K562 (cell line): ENCODE measurements at regions not wholly inside any gene's neighbourhood (a gene's known extent, or its start where the extent isn't known, plus 50 kb on each side); places are given as distances from the start of the nearest gene placed in this dataset.

Experiments
- ATAC-seq: fragments of 200-7000 bp; cut with Tn5 transposase; 3 replicates; pipeline ENCODE4 v1.9.1; 2020; ENCODE audit warnings: moderate library complexity
- BruUV-seq: library from RNA; stranded (reverse); fragments of 400-500 nt; replicated peaks from 2 replicates; lab custom pipeline; 2021; lab: Mats Ljungman, UMichigan
- CTCF ChIA-PET: fragments of 300-600 bp; formaldehyde crosslinking; extraction: SDS; loops from one replicate; lab custom pipeline; 2021; ENCODE audit warnings: low intra/inter-chr PET ratio; lab: Yijun Ruan, JAX
- POLR2A ChIA-PET: fragments of 300-600, 350-650 bp; sonication (Branson Sonifier 250); formaldehyde crosslinking; extraction: SDS; loops from one replicate; lab custom pipeline; 2021; ENCODE audit warnings: antibody characterized with exemption, inconsistent platforms; lab: Yijun Ruan, JAX
- DNase-seq, 4 experiments: peaks; one replicate each; pipeline versions ENCODE4 v3.0.0 to v3.0.0-alpha.2; 2011 to 2018; ENCODE audit warnings: low spot score in 3 of 4, mixed read lengths in 3 of 4; ENCODE audit errors: extremely low read depth in 1 of 4
- FAIRE-seq: peaks from 2 replicates; lab custom pipeline; 2011; peaks lifted over from hg19 to GRCh38; lab: Jason Lieb, UNC
- H2AFZ ChIP-seq: 2 replicates; pipeline ENCODE4 v1.6.0; 2011; ENCODE audit warnings: low read depth, low read length, control low read depth, inconsistent platforms
- H3K27ac ChIP-seq: fragments of 200-600 bp; 3 replicates; pipeline ENCODE4 v1.8.0; 2011; ENCODE audit warnings: low read depth, mild to moderate bottlenecking, control low read depth, inconsistent platforms, low read length, moderate library complexity, mixed read lengths; ENCODE audit errors: extremely low read depth
- H3K27me3 ChIP-seq, 2 experiments: fragments of 300-600 bp in 1 of 2; 2 replicates in 1 of 2; 3 replicates in 1 of 2; pipeline versions ENCODE4 v1.6.0 to v1.8.0; 2011; ENCODE audit warnings: inconsistent platforms in 2 of 2, low read length in 2 of 2, mild to moderate bottlenecking in 1 of 2, mixed read lengths in 1 of 2, moderate library complexity in 1 of 2; ENCODE audit not compliant: control insufficient read depth in 2 of 2, insufficient read depth in 2 of 2
- H3K36me3 ChIP-seq: fragments of 300-600 bp; 3 replicates; pipeline ENCODE4 v1.8.0; 2011; ENCODE audit warnings: mild to moderate bottlenecking, low read length, inconsistent platforms; ENCODE audit not compliant: control insufficient read depth, insufficient read depth
- H3K4me1 ChIP-seq, 2 experiments: fragments of 200-600 bp in 1 of 2; replicated peaks in 1 of 2; 2 replicates in 1 of 2; 3 replicates in 1 of 2; pipeline versions ENCODE4 v1.5.1 to v1.8.0; 2011; ENCODE audit warnings: inconsistent platforms in 2 of 2, low read length in 2 of 2, mild to moderate bottlenecking in 1 of 2, mixed read lengths in 1 of 2, moderate library complexity in 1 of 2; ENCODE audit not compliant: control insufficient read depth in 2 of 2, insufficient read depth in 2 of 2
- H3K4me2 ChIP-seq: 2 replicates; pipeline ENCODE4 v1.6.1; 2011; ENCODE audit warnings: low read length, control low read depth, inconsistent platforms, mixed read lengths; ENCODE audit not compliant: insufficient read depth
- H3K4me3 ChIP-seq: fragments of 200-600 bp; sonication (generic), shearing (Covaris generic); 2 replicates; pipeline ENCODE4 v1.5.1; 2016; ENCODE audit warnings: control low read depth, inconsistent platforms
- H3K79me2 ChIP-seq: fragments of 200-600 bp; 3 replicates; pipeline ENCODE4 v1.8.0; 2011; ENCODE audit warnings: low read length, inconsistent platforms; ENCODE audit not compliant: control insufficient read depth, insufficient read depth
- H3K9ac ChIP-seq, 2 experiments: 2 replicates each; pipeline versions ENCODE4 v1.6.0 to v1.6.1; 2011; ENCODE audit warnings: low read depth in 2 of 2, low read length in 2 of 2, control low read depth in 1 of 2, inconsistent platforms in 1 of 2, mild to moderate bottlenecking in 1 of 2, mixed read lengths in 1 of 2; ENCODE audit not compliant: insufficient read depth in 1 of 2
- H3K9me1 ChIP-seq: one replicate; pipeline ENCODE4 v1.6.0; 2011; ENCODE audit warnings: inconsistent platforms, mild to moderate bottlenecking, low read length, moderate library complexity; ENCODE audit not compliant: control insufficient read depth, insufficient read depth
- H3K9me3 ChIP-seq: replicated peaks from 2 replicates; pipeline ENCODE4 v1.5.1; 2011; ENCODE audit warnings: low read depth, low read length, inconsistent platforms; ENCODE audit not compliant: control insufficient read depth, insufficient read depth
- H4K20me1 ChIP-seq: replicated peaks from 2 replicates; pipeline ENCODE4 v1.6.1; 2011; ENCODE audit warnings: low read length, inconsistent platforms, mixed read lengths; ENCODE audit not compliant: control insufficient read depth, insufficient read depth
- ETV5 ChIP-seq: sonication (generic); formaldehyde crosslinking; IDR thresholded peaks from 2 replicates; pipeline ENCODE4 v1.4.0; 2020; ENCODE audit warnings: low read depth, mild to moderate bottlenecking, missing genetic modification reagents
- HSF4 ChIP-seq: fragments of 250-450 bp; sonication (Bioruptor Pico); IDR thresholded peaks from 2 replicates; pipeline ENCODE4 v2.1.2; 2022; ENCODE audit warnings: mild to moderate bottlenecking, moderate library complexity, borderline replicate concordance
- JUN ChIP-seq, 2 experiments: sonication (generic) in 1 of 2; formaldehyde crosslinking in 1 of 2; IDR thresholded peaks; 2 replicates each; pipeline versions ENCODE4 v1.6.1 to v1.8.0; 2012 to 2022; ENCODE audit warnings: borderline replicate concordance in 2 of 2, mild to moderate bottlenecking in 2 of 2, improper control_type of control experiment in 1 of 2, low read depth in 1 of 2, low read length in 1 of 2, missing genetic modification reagents in 1 of 2
- KDM4B ChIP-seq, 2 experiments: fragments of 450-650 bp in 1 of 2; sonication (generic) in 1 of 2; IDR thresholded peaks; 2 replicates each; pipeline ENCODE4 v1.6.1; 2016 to 2017; ENCODE audit warnings: borderline replicate concordance in 2 of 2, antibody characterized with exemption in 1 of 2, low read depth in 1 of 2, mild to moderate bottlenecking in 1 of 2
- RBM14 ChIP-seq: fragments of 200-400 bp; formaldehyde crosslinking; IDR thresholded peaks from 2 replicates; pipeline ENCODE4 v1.6.1; 2018; ENCODE audit warnings: low read depth, mild to moderate bottlenecking, low read length, moderate library complexity, borderline replicate concordance; ENCODE audit not compliant: insufficient read depth
- RERE ChIP-seq: sonication (generic); formaldehyde crosslinking; IDR thresholded peaks from 2 replicates; pipeline ENCODE4 v1.8.0; 2023; ENCODE audit warnings: missing genetic modification reagents, mild to moderate bottlenecking, borderline replicate concordance
- SP1 ChIP-seq: sonication (generic); formaldehyde crosslinking; IDR thresholded peaks from 2 replicates; pipeline ENCODE4 v1.8.1; 2022; ENCODE audit warnings: mild to moderate bottlenecking, missing genetic modification reagents
- SREBF1 ChIP-seq: fragments of 150-350 bp; IDR thresholded peaks from 2 replicates; pipeline ENCODE4 v1.6.1; 2014; ENCODE audit warnings: antibody characterized with exemption, low read depth, low read length, borderline replicate concordance
- ZBTB2 ChIP-seq: fragments of 450-650 bp; IDR thresholded peaks from 2 replicates; pipeline ENCODE4 v1.6.1; 2016; ENCODE audit warnings: antibody characterized with exemption
- ZNF24 ChIP-seq: fragments of 450-650 bp; IDR thresholded peaks from 2 replicates; pipeline ENCODE4 v1.6.1; 2016
- ZNF449 ChIP-seq: fragments of 250-450 bp; sonication (Bioruptor Pico); IDR thresholded peaks from 2 replicates; pipeline ENCODE4 v1.8.0; 2022; ENCODE audit warnings: moderate library complexity, mild to moderate bottlenecking, inconsistent platforms
- WGBS: fragments of 100-300 bp; shearing (Covaris generic); methylation state at CpG from one replicate; pipeline ENCODE4 v1.1.6; 2016; ENCODE audit warnings: low coverage, mixed read lengths; ENCODE audit not compliant: insufficient coverage; ENCODE audit errors: missing lambda C conversion rate; 5-methylcytosine and 5-hydroxymethylcytosine counted together
- in situ Hi-C: fragments of 300-500 bp; cut with MboI; formaldehyde crosslinking; loops from 4 replicates; pipeline ENCODE4 v1.15.0; 2018; ENCODE audit warnings: inconsistent platforms, mixed read lengths
- intact Hi-C: fragments of 100-400 bp; cut with micrococcal nuclease; formaldehyde crosslinking; loops from 2 replicates; pipeline ENCODE4 v1.14.2; 2022

DNA sequence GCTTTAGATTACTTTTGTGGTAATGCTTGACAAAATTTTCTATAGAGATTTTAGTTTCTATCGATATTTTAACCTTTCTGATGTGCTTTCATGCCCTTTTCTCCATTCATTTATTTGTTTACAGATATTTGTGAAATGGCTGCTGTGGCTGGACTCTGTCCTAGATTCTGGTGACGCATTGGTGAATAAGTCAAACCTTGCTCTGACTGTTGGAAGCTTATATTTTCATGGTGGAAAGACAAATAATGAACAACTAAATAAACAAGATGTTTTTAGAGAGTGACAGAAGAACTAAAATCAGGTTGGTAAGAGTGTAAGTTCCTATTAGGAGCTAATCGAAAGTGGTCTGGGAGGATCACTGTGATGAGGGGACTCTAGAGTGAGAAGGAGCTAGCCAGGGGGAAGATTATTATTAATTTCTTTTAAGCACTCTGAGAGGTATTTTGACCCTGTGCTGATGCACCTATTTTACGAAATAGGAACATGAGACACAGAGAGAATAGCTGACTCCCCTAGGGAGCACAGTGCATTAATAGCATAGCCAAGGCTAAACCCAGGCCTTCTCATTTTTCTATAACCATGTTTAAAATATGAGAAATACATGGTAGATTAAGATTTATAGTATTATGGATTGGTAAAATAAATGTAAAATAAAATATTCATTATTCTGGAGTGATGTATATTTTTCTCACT lies 411.9 kb upstream of the ARRDC3 start (continued):
- no peak for TF ChIP-seq ETV5 (CRISPR knock-in tag)

GRCh38 chr5:91794455-91794854 lies 411.3 kb upstream of the ARRDC3 start:
- no peaks in the 10 kb centered on the region for H3K36me3 ChIP-seq
- H3K4me1 ChIP-seq = no peaks in the 10 kb centered on the region
- H3K9ac ChIP-seq = no peak overlapping the region
- in situ Hi-C loops = no loop called here
- WGBS = 2% methylated on average over 2 of the region's 2 CpGs
- no peaks in the 10 kb centered on the region for H3K79me2 ChIP-seq
- no peaks in the 10 kb centered on the region for H3K27me3 ChIP-seq
- H3K9me3 ChIP-seq = no peaks in the 10 kb centered on the region
- FAIRE-seq (no peak), DNase-seq (no peak), ATAC-seq (no peak)
- H3K4me3 ChIP-seq = no peak overlapping the region
- ChIA-PET CTCF (interaction anchor here (0.6 kb wide), 1 partner anchor 16 kb away, joined by 3 read pairs; no protein-coding TSS in a partner anchor), POLR2A (no interaction called here)
- H3K27ac ChIP-seq = no peak overlapping the region
- no peak overlapping the region for H3K4me2 ChIP-seq
- no peaks in the 10 kb centered on the region for H3K9me1 ChIP-seq
- no peaks in the 10 kb centered on the region for H4K20me1 ChIP-seq
- intact Hi-C loops = no loop called here
- BruUV-seq = no TSS peak
- H2AFZ ChIP-seq = no peak overlapping the region
- TF ChIP-seq SP1 (CRISPR knock-in tag) = no peak
- TF ChIP-seq ZBTB2 = no peak
- no peak for TF ChIP-seq ZNF449 (CRISPR knock-in tag)
- TF ChIP-seq RBM14 = no peak
- no peak for TF ChIP-seq ZNF24
- TF ChIP-seq HSF4 = no peak
- TF ChIP-seq RERE (CRISPR knock-in tag) = no peak
- no peak for TF ChIP-seq KDM4B (IDR thresholded peaks at IDR 0.05; ENCODE audit: borderline replicate concordance in 2 of 2, low read depth in 1 of 2)
- TF ChIP-seq SREBF1 = no peak
- TF ChIP-seq JUN (IDR thresholded peaks at IDR 0.05; ENCODE audit: borderline replicate concordance, low read depth, low read length) = no peak
- TF ChIP-seq JUN (CRISPR knock-in tag; IDR thresholded peaks at IDR 0.05; ENCODE audit: borderline replicate concordance) = no peak
